ENCODE measurements at regions not wholly inside any gene's neighbourhood (a gene's known extent, or its start where the extent isn't known, plus 50 kb on each side); places are given as distances from the start of the nearest gene placed in this dataset.

- DNase-seq, result no peak
- H3K36me3 ChIP-seq, result no peaks in the 10 kb centered on the region
- no peak overlapping the region for H3K27ac ChIP-seq
- no peaks in the 10 kb centered on the region for H3K9me3 ChIP-seq
- H3K27me3 ChIP-seq, result peaks cover 0 to 3% (median 0%) of the 10 kb centered on the region in 4 donors
- no peak overlapping the region for H3K4me3 ChIP-seq
- WGBS, 2 donors, result 46 to 50% methylated on average over 4 of the region's 4 CpGs
- intact Hi-C loops (cut with DNase I), result no loop called here
- TF ChIP-seq POLR2A (IDR thresholded peaks at IDR 0.05), result no peak
- TF ChIP-seq CTCF (IDR thresholded peaks at IDR 0.05), result no peak
- H3K4me1 ChIP-seq, result no peaks in the 10 kb centered on the region
These were observed 271.0 kb downstream of the MYCN start for GRCh38 chr2:16211341-16211740.

- WGBS, 2 donors, result 70 to 71% methylated on average over 2 of the region's 2 CpGs
- H3K27ac ChIP-seq, result no peak overlapping the region
- H3K9me3 ChIP-seq, result no peaks in the 10 kb centered on the region
- no peaks in the 10 kb centered on the region for H3K36me3 ChIP-seq
- no peaks in the 10 kb centered on the region for H3K4me1 ChIP-seq
- no peak for DNase-seq
- intact Hi-C loops (cut with DNase I), result no loop called here
- peaks cover 0 to 7% (median 0%) of the 10 kb centered on the region in 4 donors for H3K27me3 ChIP-seq
- H3K4me3 ChIP-seq, result no peak overlapping the region
- TF ChIP-seq CTCF (IDR thresholded peaks at IDR 0.05) (no peak), POLR2A (IDR thresholded peaks at IDR 0.05) (no peak)
These were observed 270.5 kb downstream of the MYCN start for GRCh38 chr2:16210841-16211240.

- no peak for TF ChIP-seq CTCF (IDR thresholded peaks at IDR 0.05)
- no peak for TF ChIP-seq POLR2A (IDR thresholded peaks at IDR 0.05)
- intact Hi-C loops (cut with DNase I), result no loop called here
- no peaks in the 10 kb centered on the region for H3K9me3 ChIP-seq
- H3K27me3 ChIP-seq, result peaks cover 0 to 10% (median 0%) of the 10 kb centered on the region in 4 donors
- no peak overlapping the region for H3K4me3 ChIP-seq
- H3K36me3 ChIP-seq, result no peaks in the 10 kb centered on the region
- no peak for DNase-seq
- 0% methylated on average over 1 of the region's 1 CpG for WGBS, 2 donors
- no peak overlapping the region for H3K27ac ChIP-seq
- no peaks in the 10 kb centered on the region for H3K4me1 ChIP-seq
These were observed 269.4 kb downstream of the MYCN start for GRCh38 chr2:16209799-16210198.

- 33 to 75% methylated on average over 1 of the region's 1 CpG for WGBS, 2 donors
- H3K9me3 ChIP-seq, result no peaks in the 10 kb centered on the region
- H3K4me1 ChIP-seq, result no peaks in the 10 kb centered on the region
- intact Hi-C loops (cut with DNase I), result no loop called here
- no peak overlapping the region for H3K4me3 ChIP-seq
- H3K27ac ChIP-seq, result no peak overlapping the region
- H3K27me3 ChIP-seq, result peaks cover 0 to 10% (median 0%) of the 10 kb centered on the region in 4 donors
- no peak for TF ChIP-seq CTCF (IDR thresholded peaks at IDR 0.05)
- no peaks in the 10 kb centered on the region for H3K36me3 ChIP-seq
- no peak for DNase-seq
These were observed 268.6 kb downstream of the MYCN start for GRCh38 chr2:16208921-16209320.

- TF ChIP-seq POLR2A (IDR thresholded peaks at IDR 0.05) (no peak), CTCF (IDR thresholded peaks at IDR 0.05) (no peak)
- H3K36me3 ChIP-seq, result no peaks in the 10 kb centered on the region
- peaks cover 0 to 10% (median 0%) of the 10 kb centered on the region in 4 donors for H3K27me3 ChIP-seq
- intact Hi-C loops (cut with DNase I), result no loop called here
- H3K4me1 ChIP-seq, result peaks cover 0 to 1% (median 0%) of the 10 kb centered on the region in 3 donors
- H3K9me3 ChIP-seq, result no peaks in the 10 kb centered on the region
- 60 to 71% methylated on average over 5 of the region's 6 CpGs for WGBS, 2 donors
- no peak for DNase-seq
- no peak overlapping the region for H3K27ac ChIP-seq
- H3K4me3 ChIP-seq, result no peak overlapping the region
These were observed 268.0 kb downstream of the MYCN start for GRCh38 chr2:16208241-16208797.
